ENCODE measurements at regions not wholly inside any gene's neighbourhood (a gene's known extent, or its start where the extent isn't known, plus 50 kb on each side); places are given as distances from the start of the nearest gene placed in this dataset.

GRCh38 chr1:199767700-199768099 is 259.8 kb upstream of the NR5A2 start:
- no peak for FAIRE-seq

GRCh38 chr1:199774433-199775089 is 252.9 kb upstream of the NR5A2 start:
- no peak for FAIRE-seq

- FAIRE-seq: no peak
These were observed 250.6 kb upstream of the NR5A2 start for GRCh38 chr1:199776768-199777497.

GRCh38 chr1:199778324-199778955 is 249.1 kb upstream of the NR5A2 start:
- no peak for FAIRE-seq

GRCh38 chr1:199780091-199780490 is 247.4 kb upstream of the NR5A2 start:
- no peak for FAIRE-seq

- FAIRE-seq: peak; percentile 34
These were observed 246.4 kb upstream of the NR5A2 start for GRCh38 chr1:199780948-199781670.

- no peak for FAIRE-seq
These were observed 243.2 kb upstream of the NR5A2 start for GRCh38 chr1:199784138-199784895.

- no peak for FAIRE-seq
These were observed 240.8 kb upstream of the NR5A2 start for GRCh38 chr1:199786695-199787094.

GRCh38 chr1:199789141-199789540 is 238.4 kb upstream of the NR5A2 start:
- no peak for FAIRE-seq

GRCh38 chr1:199791495-199791894 is 236.0 kb upstream of the NR5A2 start:
- FAIRE-seq: no peak

- FAIRE-seq: no peak
These were observed 234.6 kb upstream of the NR5A2 start for GRCh38 chr1:199792874-199793273.

GRCh38 chr1:199794105-199794863 is 233.2 kb upstream of the NR5A2 start:
- no peak for FAIRE-seq

- FAIRE-seq: no peak
These were observed 228.4 kb upstream of the NR5A2 start for GRCh38 chr1:199799116-199799515.

- FAIRE-seq: no peak
These were observed 223.0 kb upstream of the NR5A2 start for GRCh38 chr1:199804526-199804925.

GRCh38 chr1:199808110-199808870 is 219.2 kb upstream of the NR5A2 start:
- FAIRE-seq: no peak

GRCh38 chr1:199809311-199809710 is 218.2 kb upstream of the NR5A2 start:
- FAIRE-seq: no peak

- FAIRE-seq: no peak
These were observed 216.3 kb upstream of the NR5A2 start for GRCh38 chr1:199811163-199811562.

GRCh38 chr1:199813198-199813597 is 214.3 kb upstream of the NR5A2 start:
- no peak for FAIRE-seq

- FAIRE-seq: no peak
These were observed 211.6 kb upstream of the NR5A2 start for GRCh38 chr1:199815947-199816346.

- FAIRE-seq: no peak
These were observed 210.2 kb upstream of the NR5A2 start for GRCh38 chr1:199817266-199817665.
